ENCODE measurements at regions not wholly inside any gene's neighbourhood (a gene's known extent, or its start where the extent isn't known, plus 50 kb on each side); places are given as distances from the start of the nearest gene placed in this dataset.

- no peaks in the 10 kb centered on the region for H3K36me3 ChIP-seq (ENCODE audit: control insufficient read depth, insufficient read depth, low read length)
- FAIRE-seq (no peak), DNase-seq (ENCODE audit: low read depth) (no peak)
- TF ChIP-seq CTCF (IDR thresholded peaks at IDR 0.05; ENCODE audit: insufficient read depth, low read length, severe bottlenecking): no peak
- no peak overlapping the region for H3K4me3 ChIP-seq (ENCODE audit: low read depth, low read length)
- H3K27me3 ChIP-seq (ENCODE audit: control insufficient read depth, insufficient read depth, low read length): no peaks in the 10 kb centered on the region
Measured at GRCh38 chr15:31499953-31500765, 173.5 kb downstream of the KLF13 start.

- Histone ChIP-seq H3K27me3 (ENCODE audit: control insufficient read depth, insufficient read depth, low read length) (no peaks in the 10 kb centered on the region), H3K4me3 (ENCODE audit: low read depth, low read length) (no peak overlapping the region), H3K36me3 (ENCODE audit: control insufficient read depth, insufficient read depth, low read length) (no peaks in the 10 kb centered on the region)
- TF ChIP-seq CTCF (IDR thresholded peaks at IDR 0.05; ENCODE audit: insufficient read depth, low read length, severe bottlenecking): no peak
- FAIRE-seq: no peak
- no peak for DNase-seq (ENCODE audit: low read depth)
Measured at GRCh38 chr15:31500766-31501449, 174.3 kb downstream of the KLF13 start.

- DNase-seq (ENCODE audit: low read depth) (no peak), FAIRE-seq (no peak)
- TF ChIP-seq CTCF (IDR thresholded peaks at IDR 0.05; ENCODE audit: insufficient read depth, low read length, severe bottlenecking): no peak
- Histone ChIP-seq H3K4me3 (ENCODE audit: low read depth, low read length) (no peak overlapping the region), H3K36me3 (ENCODE audit: control insufficient read depth, insufficient read depth, low read length) (no peaks in the 10 kb centered on the region), H3K27me3 (ENCODE audit: control insufficient read depth, insufficient read depth, low read length) (no peaks in the 10 kb centered on the region)
Measured at GRCh38 chr15:31501536-31502157, 175.0 kb downstream of the KLF13 start.

GRCh38 chr15:31502541-31503229 lies 176.1 kb downstream of the KLF13 start:
- no peak for TF ChIP-seq CTCF (IDR thresholded peaks at IDR 0.05; ENCODE audit: insufficient read depth, low read length, severe bottlenecking)
- Histone ChIP-seq H3K36me3 (ENCODE audit: control insufficient read depth, insufficient read depth, low read length) (no peaks in the 10 kb centered on the region), H3K27me3 (ENCODE audit: control insufficient read depth, insufficient read depth, low read length) (no peaks in the 10 kb centered on the region), H3K4me3 (ENCODE audit: low read depth, low read length) (no peak overlapping the region)
- no peak for DNase-seq (ENCODE audit: low read depth)
- FAIRE-seq: no peak

GRCh38 chr15:31503256-31503655 lies 176.6 kb downstream of the KLF13 start:
- FAIRE-seq (no peak), DNase-seq (ENCODE audit: low read depth) (no peak)
- no peaks in the 10 kb centered on the region for H3K36me3 ChIP-seq (ENCODE audit: control insufficient read depth, insufficient read depth, low read length)
- TF ChIP-seq CTCF (IDR thresholded peaks at IDR 0.05; ENCODE audit: insufficient read depth, low read length, severe bottlenecking): no peak
- no peak overlapping the region for H3K4me3 ChIP-seq (ENCODE audit: low read depth, low read length)
- no peaks in the 10 kb centered on the region for H3K27me3 ChIP-seq (ENCODE audit: control insufficient read depth, insufficient read depth, low read length)
